CD4-positive, alpha-beta T cell treated with Interleukin-6 at 100 ng/mL for 8 hours (primary cell): ENCODE measurements at regions not wholly inside any gene's neighbourhood (a gene's known extent, or its start where the extent isn't known, plus 50 kb on each side); places are given as distances from the start of the nearest gene placed in this dataset.

Source experiments
- DNase-seq: peaks from one replicate; pipeline ENCODE4 v3.0.0-alpha.2; 2020; ENCODE audit warnings: mixed read lengths, low spot score

DNA sequence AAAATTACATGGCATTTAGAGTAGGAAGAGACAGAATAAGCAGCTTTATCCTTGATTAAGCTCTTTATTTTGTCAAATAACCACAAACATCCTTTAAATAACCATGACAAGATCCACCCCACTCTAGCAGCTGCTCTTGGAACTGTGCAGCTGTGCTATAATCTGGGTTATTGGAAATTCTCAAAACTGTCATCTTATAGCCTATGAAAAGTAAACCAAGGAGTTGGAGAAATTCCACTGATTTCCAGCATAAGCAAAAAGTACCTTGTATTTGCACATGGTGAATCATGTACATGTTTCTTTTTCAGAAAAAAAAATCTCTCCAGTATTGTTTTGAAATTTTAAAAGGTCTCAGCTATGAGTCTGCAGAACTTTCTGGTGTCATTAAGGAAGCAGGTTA lies 88.8 kb upstream of the ABI3BP start:
- no peak for DNase-seq

- DNase-seq = no peak
Measured at GRCh38 chr3:101081446-101081845, 88.2 kb upstream of the ABI3BP start.

DNA sequence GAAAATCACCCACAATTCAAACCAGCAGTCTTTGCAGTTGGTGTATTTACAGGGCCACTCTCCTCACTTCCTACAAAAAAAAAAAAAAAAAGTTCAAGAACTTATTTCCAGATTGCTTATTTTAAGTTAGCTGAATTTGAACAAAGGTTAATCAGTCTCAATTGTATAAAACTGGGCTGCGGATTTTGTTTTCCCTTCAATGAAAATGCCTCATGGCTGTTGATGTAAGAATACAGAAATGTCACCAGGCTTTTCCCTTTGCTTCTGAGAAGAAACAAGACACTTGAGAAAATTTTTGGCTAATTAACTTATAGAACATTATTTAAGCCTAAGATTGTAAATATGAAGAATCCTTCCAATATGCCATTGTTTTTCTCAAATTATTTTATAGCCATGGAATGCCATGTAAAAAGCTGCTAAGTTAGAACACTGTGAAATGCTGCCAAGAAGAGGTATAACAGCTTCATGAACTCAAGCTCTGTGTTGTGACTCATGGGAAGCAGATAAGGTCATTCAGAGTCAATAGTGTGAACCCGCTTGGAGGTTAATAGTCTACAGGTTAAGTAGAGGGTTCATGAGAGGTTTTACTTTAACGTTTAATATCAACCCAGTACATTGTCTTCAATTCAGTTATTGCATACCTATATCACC lies 84.3 kb upstream of the ABI3BP start:
- no peak for DNase-seq

GRCh38 chr3:101074518-101074917 lies 81.3 kb upstream of the ABI3BP start:
- no peak for DNase-seq

- no peak for DNase-seq
Measured at GRCh38 chr3:101072300-101072699, 79.1 kb upstream of the ABI3BP start.

GRCh38 chr3:101070799-101071121 lies 77.5 kb upstream of the ABI3BP start:
- no peak for DNase-seq

DNA sequence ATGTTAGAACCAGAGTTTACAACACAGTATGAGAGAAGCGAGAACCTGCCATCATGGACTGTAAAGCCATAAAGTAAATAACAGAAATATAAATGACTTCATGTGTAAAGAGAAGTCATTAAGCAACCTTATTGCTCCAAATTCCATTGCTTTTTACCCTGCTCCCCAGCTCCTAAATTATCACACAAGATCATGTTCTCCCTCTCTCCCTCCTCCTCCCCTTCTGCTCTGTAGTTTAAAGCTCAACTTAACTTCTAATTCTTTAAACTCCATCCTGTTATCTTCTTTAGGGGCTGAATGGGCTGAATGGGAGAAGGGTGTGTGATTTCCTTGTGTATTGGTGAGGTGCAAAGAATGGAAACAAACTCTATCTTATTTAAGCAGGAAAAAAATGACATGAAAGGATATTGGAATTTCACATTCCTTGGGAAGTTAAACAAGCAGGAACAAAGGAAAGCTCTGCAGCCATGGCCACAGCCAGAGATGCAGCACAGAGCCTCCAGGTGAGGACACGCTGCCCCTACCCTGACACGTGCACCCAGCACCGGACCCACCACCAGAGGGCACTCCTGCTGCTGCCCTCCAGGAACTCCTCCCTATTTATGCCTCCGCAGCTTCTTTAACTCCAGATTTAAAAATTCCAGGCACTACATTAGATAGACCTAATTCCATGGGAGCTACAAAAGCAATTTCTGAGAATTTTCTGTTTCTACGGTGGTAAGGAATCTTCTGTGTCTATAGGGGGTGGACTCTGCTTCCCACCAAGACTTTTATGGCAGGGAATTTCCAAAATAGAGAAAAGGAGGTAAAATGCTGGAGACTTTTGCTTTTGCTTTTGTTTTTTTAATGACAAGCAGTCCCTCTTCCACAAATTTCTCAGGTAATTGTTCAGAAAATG lies 76.9 kb upstream of the ABI3BP start:
- DNase-seq = peak; percentile 37

- DNase-seq = no peak
Measured at GRCh38 chr3:101068876-101069606, 75.8 kb upstream of the ABI3BP start.

- no peak for DNase-seq
Measured at GRCh38 chr3:101066711-101067129, 73.5 kb upstream of the ABI3BP start.

DNA sequence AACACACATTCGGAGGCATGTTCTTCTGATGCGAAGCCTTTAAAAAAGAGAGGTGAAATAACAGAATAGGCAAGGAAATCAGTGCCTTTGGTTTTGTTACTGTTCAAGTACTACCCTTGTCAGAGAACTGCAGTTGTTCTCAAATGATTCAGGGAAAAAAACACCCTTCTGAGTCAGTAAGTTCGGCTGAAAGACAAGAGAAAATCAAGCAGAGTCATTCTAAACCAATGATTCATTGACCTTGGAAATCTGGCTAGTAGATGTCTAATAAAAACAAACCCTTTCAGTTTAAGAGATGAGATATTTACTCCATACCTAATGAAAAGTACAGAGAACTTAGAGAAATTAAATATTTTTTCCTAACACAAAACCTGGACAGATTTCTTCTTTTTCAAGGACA lies 72.7 kb upstream of the ABI3BP start:
- DNase-seq = no peak

DNA sequence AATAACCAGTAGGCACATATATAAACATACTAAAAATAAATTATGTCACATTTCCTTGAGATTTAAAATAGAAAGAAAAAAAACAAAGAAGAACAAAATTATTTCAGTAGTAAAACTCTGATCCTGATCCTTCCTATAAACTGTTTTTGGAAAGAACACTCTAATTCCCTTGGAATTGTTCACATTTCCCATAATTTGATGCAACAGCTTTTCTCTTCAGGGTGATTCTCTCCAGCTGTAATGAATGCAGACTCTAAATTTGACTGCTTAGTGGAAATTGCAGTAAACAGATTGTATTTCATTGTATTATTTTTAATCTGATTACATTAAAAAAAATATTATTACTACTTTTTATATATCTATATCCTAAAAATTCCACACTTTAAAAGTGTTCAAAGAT lies 70.2 kb upstream of the ABI3BP start:
- DNase-seq = no peak

GRCh38 chr3:101061312-101061711 lies 68.1 kb upstream of the ABI3BP start:
- no peak for DNase-seq

DNA sequence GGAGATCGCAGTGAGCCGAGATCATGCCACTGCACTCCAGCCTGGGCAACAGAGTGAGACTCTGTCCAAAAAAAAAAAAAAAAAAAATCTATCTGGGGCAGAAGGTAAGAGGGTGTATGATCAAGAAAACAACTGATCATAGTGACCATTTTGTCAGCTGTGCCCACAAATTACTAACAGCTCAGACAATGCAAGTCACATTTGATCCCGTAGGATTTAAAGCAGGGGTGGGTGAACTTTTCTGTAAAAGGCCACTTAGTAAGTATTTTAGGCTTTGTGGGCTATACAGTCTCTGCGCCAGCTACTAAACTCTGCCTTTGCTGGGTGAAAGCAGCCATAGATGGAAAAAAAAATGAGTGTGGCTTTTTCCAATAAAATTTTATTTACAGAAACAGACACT lies 57.6 kb upstream of the ABI3BP start:
- no peak for DNase-seq

DNA sequence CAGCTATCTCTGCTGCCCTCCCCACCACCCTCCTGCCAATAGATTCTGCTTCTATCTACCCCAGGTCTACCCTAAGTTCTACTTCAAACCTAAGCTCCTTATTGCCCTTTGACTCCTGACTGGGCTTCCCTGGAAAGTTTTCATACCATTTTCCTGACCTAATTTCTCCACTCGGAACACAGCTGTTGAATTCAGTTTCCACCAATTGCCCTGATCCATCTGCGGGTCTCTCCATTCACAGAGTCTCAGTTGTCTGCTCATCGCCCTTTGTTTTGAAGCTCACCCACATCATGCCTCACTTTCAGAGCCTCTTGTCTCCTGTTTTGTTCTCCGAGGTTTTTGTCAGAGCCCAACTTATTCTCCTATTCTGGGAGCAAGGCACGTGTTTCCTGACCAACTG lies 56.8 kb upstream of the ABI3BP start:
- no peak for DNase-seq

DNA sequence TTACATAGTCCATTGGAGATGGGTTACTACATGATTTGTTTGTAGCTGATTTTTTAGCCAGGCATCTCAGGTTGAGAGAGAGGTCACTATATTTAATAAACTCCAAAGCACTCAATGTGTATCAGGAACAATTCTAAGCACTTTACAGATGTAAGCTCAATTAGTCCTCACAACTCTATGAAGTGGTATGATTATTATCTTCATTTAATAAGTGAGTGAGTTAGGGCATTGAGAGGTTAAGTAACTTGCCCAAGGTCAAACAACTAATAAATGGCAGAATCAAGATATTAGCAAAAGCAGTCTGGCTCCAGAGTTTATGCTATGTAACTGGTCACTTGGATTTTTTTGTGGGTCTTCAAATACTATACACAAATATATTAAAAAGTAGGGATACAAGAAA lies 56.3 kb upstream of the ABI3BP start:
- no peak for DNase-seq

DNA sequence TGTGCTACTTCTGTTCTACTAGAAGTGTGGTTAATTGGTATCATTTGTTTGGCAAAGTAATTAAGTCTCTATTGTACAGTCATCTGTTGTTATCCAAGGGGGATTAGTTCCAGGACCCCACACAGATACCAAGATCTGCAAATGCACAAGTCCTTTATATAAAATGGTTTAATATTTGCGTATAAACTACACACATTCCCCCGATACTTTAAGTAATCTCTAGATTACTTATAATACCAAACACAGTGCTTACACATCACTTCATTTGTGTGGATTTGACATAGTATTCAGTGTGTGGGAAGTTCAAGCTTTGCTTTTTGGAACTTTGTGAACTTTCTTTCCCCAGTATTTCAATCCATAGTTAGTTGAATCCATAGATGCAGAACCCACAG lies 50.5 kb upstream of the ABI3BP start:
- DNase-seq = no peak

GRCh38 chr3:101042996-101043686 lies 49.9 kb upstream of the ABI3BP start:
- no peak for DNase-seq
